Neuronal stem cell (in vitro differentiated cells): ENCODE measurements at regions not wholly inside any gene's neighbourhood (a gene's known extent, or its start where the extent isn't known, plus 50 kb on each side); places are given as distances from the start of the nearest gene placed in this dataset.

Experiments used
- DNase-seq: peaks from one replicate; pipeline ENCODE4 v3.0.0-alpha.2; 2013; ENCODE audit warnings: low spot score
- H2AFZ ChIP-seq: one replicate; pipeline ENCODE4 v1.6.1; 2013; ENCODE audit warnings: mild to moderate bottlenecking, low read length, inconsistent platforms
- H2AK5ac ChIP-seq: 2 replicates; pipeline ENCODE4 v1.6.1; 2013; ENCODE audit warnings: low read depth, mild to moderate bottlenecking, inconsistent platforms, low read length, moderate library complexity, mixed read lengths
- H2BK120ac ChIP-seq: 2 replicates; pipeline ENCODE4 v1.6.1; 2013; ENCODE audit warnings: low read depth, mild to moderate bottlenecking, inconsistent platforms, low read length, moderate library complexity, mixed read lengths
- H2BK12ac ChIP-seq: one replicate; pipeline ENCODE4 v1.6.1; 2013; ENCODE audit warnings: low read length, inconsistent platforms
- H2BK15ac ChIP-seq: 2 replicates; pipeline ENCODE4 v1.6.1; 2013; ENCODE audit warnings: mild to moderate bottlenecking, low read length, inconsistent platforms, mixed read lengths
- H2BK5ac ChIP-seq: one replicate; pipeline ENCODE4 v1.6.1; 2013; ENCODE audit warnings: inconsistent platforms, mild to moderate bottlenecking, low read length, moderate library complexity
- H3K14ac ChIP-seq: one replicate; pipeline ENCODE4 v1.6.1; 2013; ENCODE audit warnings: low read length, inconsistent platforms
- H3K18ac ChIP-seq: 2 replicates; pipeline ENCODE4 v1.6.1; 2013; ENCODE audit warnings: low read length, inconsistent platforms
- H3K23ac ChIP-seq: 2 replicates; pipeline ENCODE4 v1.6.1; 2013; ENCODE audit warnings: low read depth, mild to moderate bottlenecking, mixed read lengths, low read length, inconsistent platforms; ENCODE audit not compliant: poor library complexity
- H3K27ac ChIP-seq: replicated peaks from 3 replicates; pipeline ENCODE4 v1.5.1; 2013; ENCODE audit warnings: low read length, inconsistent platforms
- H3K27me3 ChIP-seq, 3 experiments: 2 replicates each; pipeline ENCODE4 v1.6.1; 2013; ENCODE audit warnings: low read length in 3 of 3, mild to moderate bottlenecking in 2 of 3, inconsistent platforms in 1 of 3, low read depth in 1 of 3, mixed read lengths in 1 of 3, moderate library complexity in 1 of 3; ENCODE audit not compliant: control insufficient read depth in 3 of 3, insufficient read depth in 3 of 3
- H3K36me3 ChIP-seq, 2 donors: replicated peaks in 1 of 2; 2 replicates each; pipeline ENCODE4 v1.6.1; 2013; ENCODE audit warnings: low read length in 2 of 2; ENCODE audit not compliant: control insufficient read depth in 2 of 2, insufficient read depth in 2 of 2
- H3K4ac ChIP-seq: 2 replicates; pipeline ENCODE4 v1.6.1; 2013; ENCODE audit warnings: inconsistent platforms, mild to moderate bottlenecking, low read length, moderate library complexity
- H3K4me1 ChIP-seq, 2 donors: 1 replicate in 1 of 2; 2 replicates in 1 of 2; pipeline ENCODE4 v1.6.1; 2013; ENCODE audit warnings: low read length in 2 of 2, low read depth in 1 of 2; ENCODE audit not compliant: control insufficient read depth in 2 of 2, insufficient read depth in 1 of 2
- H3K4me2 ChIP-seq: one replicate; pipeline ENCODE4 v1.6.1; 2013; ENCODE audit warnings: mild to moderate bottlenecking, low read length, inconsistent platforms; ENCODE audit not compliant: insufficient read depth, poor library complexity, severe bottlenecking
- H3K4me3 ChIP-seq, 2 donors: 2 replicates each; pipeline ENCODE4 v1.5.1; 2013; ENCODE audit warnings: low read length in 2 of 2, mild to moderate bottlenecking in 2 of 2, inconsistent platforms in 1 of 2, moderate library complexity in 1 of 2
- H3K79me1 ChIP-seq: one replicate; pipeline ENCODE4 v1.6.1; 2013; ENCODE audit warnings: low read depth, mild to moderate bottlenecking, inconsistent platforms, low read length, moderate library complexity
- H3K9ac ChIP-seq: one replicate; pipeline ENCODE4 v1.6.1; 2013; ENCODE audit warnings: mild to moderate bottlenecking, low read depth, low read length, inconsistent platforms; ENCODE audit not compliant: poor library complexity
- H3K9me3 ChIP-seq, 2 donors: replicated peaks in 1 of 2; 2 replicates each; pipeline versions ENCODE3 to v1.6.1; 2013; ENCODE audit warnings: low read length in 2 of 2, mild to moderate bottlenecking in 2 of 2, inconsistent platforms in 1 of 2, low read depth in 1 of 2, mixed read lengths in 1 of 2, moderate library complexity in 1 of 2; ENCODE audit not compliant: control insufficient read depth in 2 of 2, insufficient read depth in 1 of 2
- H4K8ac ChIP-seq: one replicate; pipeline ENCODE4 v1.6.1; 2013; ENCODE audit warnings: low read depth, mild to moderate bottlenecking, inconsistent platforms, low read length, moderate library complexity
- H4K91ac ChIP-seq: one replicate; pipeline ENCODE4 v1.6.1; 2013; ENCODE audit warnings: low read length, low read depth, mild to moderate bottlenecking, inconsistent platforms; ENCODE audit not compliant: poor library complexity
- whole genome bisulfite sequencing, 2 donors: extraction: QIAGEN DNeasy Blood & Tissue Kit; methylation state at CpG; one replicate each; pipeline ENCODE4 v1.1.7; 2013; ENCODE audit warnings: missing lambda C conversion rate in 2 of 2, mixed read lengths in 1 of 2; ENCODE audit not compliant: insufficient read length in 2 of 2, insufficient replicate concordance in 1 of 2; ENCODE audit errors: extremely low coverage in 2 of 2; 5-methylcytosine and 5-hydroxymethylcytosine counted together

- no CpG with 5 or more reads among the region's 9 CpGs for WGBS, 2 donors
Observed at GRCh38 chr6:783966-784735, 91.2 kb upstream of the EXOC2 start.

GRCh38 chr6:782141-782540 lies 89.2 kb upstream of the EXOC2 start:
- Histone ChIP-seq H4K8ac (no peak overlapping the region), H3K23ac (no peak overlapping the region), H4K91ac (no peak overlapping the region), H2BK15ac (no peak overlapping the region), H2BK5ac (no peak overlapping the region), H3K36me3 (no peaks in the 10 kb centered on the region), H3K18ac (no peak overlapping the region), H3K9ac (no peak overlapping the region), H3K4me3 (no peak overlapping the region), H3K27me3 (peaks cover 0 to 4% (median 0%) of the 10 kb centered on the region in 3 experiments), H3K4ac (no peak overlapping the region), H2AK5ac (no peak overlapping the region), H2AFZ (no peak overlapping the region), H3K9me3 (no peaks in the 10 kb centered on the region), H3K27ac (no peak overlapping the region), H3K14ac (no peak overlapping the region), H2BK12ac (no peak overlapping the region), H2BK120ac (no peak overlapping the region), H3K79me1 (no peaks in the 10 kb centered on the region), H3K4me1 (peaks cover 0 to 1% of the 10 kb centered on the region in 2 donors), H3K4me2 (no peak overlapping the region)
- DNase-seq = no peak
- no CpG with 5 or more reads among the region's 5 CpGs for WGBS, 2 donors

More at GRCh38 chr6:783966-784735, 91.2 kb upstream of the EXOC2 start:
- Histone ChIP-seq H3K9ac (no peak overlapping the region), H2AK5ac (no peak overlapping the region), H2BK5ac (no peak overlapping the region), H3K4ac (no peak overlapping the region), H3K4me3 (no peak overlapping the region), H3K27me3 (no peaks in the 10 kb centered on the region), H2BK12ac (no peak overlapping the region), H4K8ac (no peak overlapping the region), H3K18ac (no peak overlapping the region), H3K4me2 (no peak overlapping the region), H3K79me1 (no peaks in the 10 kb centered on the region), H3K27ac (no peak overlapping the region), H2BK120ac (no peak overlapping the region), H2BK15ac (no peak overlapping the region), H3K14ac (peak overlapping the region; percentile 47), H3K23ac (no peak overlapping the region), H2AFZ (no peak overlapping the region), H3K36me3 (no peaks in the 10 kb centered on the region), H3K9me3 (no peaks in the 10 kb centered on the region), H4K91ac (no peak overlapping the region), H3K4me1 (peaks cover 0 to 1% of the 10 kb centered on the region in 2 donors)
- no peak for DNase-seq

GRCh38 chr6:781350-781961 lies 88.5 kb upstream of the EXOC2 start:
- H3K27ac ChIP-seq = no peak overlapping the region
- no peak overlapping the region for H4K91ac ChIP-seq
- H3K9me3 ChIP-seq = no peaks in the 10 kb centered on the region
- H3K9ac ChIP-seq = no peak overlapping the region
- no peak overlapping the region for H3K23ac ChIP-seq
- no peak overlapping the region for H4K8ac ChIP-seq
- H3K14ac ChIP-seq = no peak overlapping the region
- H2BK15ac ChIP-seq = no peak overlapping the region
- no peak overlapping the region for H3K4me3 ChIP-seq
- H2AK5ac ChIP-seq = no peak overlapping the region
- H3K18ac ChIP-seq = peak overlapping the region; percentile 38
- no peak overlapping the region for H3K4ac ChIP-seq
- H3K79me1 ChIP-seq = no peaks in the 10 kb centered on the region
- H3K4me1 ChIP-seq = peaks cover 0 to 1% of the 10 kb centered on the region in 2 donors
- H3K4me2 ChIP-seq = no peak overlapping the region
- DNase-seq = no peak
- WGBS, 2 donors = no CpG with 5 or more reads among the region's 13 CpGs
- H2BK120ac ChIP-seq = no peak overlapping the region
- peaks cover 0 to 4% (median 0%) of the 10 kb centered on the region in 3 experiments for H3K27me3 ChIP-seq
- no peaks in the 10 kb centered on the region for H3K36me3 ChIP-seq
- H2BK5ac ChIP-seq = no peak overlapping the region
- no peak overlapping the region for H2BK12ac ChIP-seq
- no peak overlapping the region for H2AFZ ChIP-seq

GRCh38 chr6:780706-781105 lies 87.8 kb upstream of the EXOC2 start:
- H3K23ac ChIP-seq = no peak overlapping the region
- H3K18ac ChIP-seq = no peak overlapping the region
- H2BK120ac ChIP-seq = no peak overlapping the region
- H2BK12ac ChIP-seq = no peak overlapping the region
- no peaks in the 10 kb centered on the region for H3K9me3 ChIP-seq
- WGBS, 2 donors = no CpG with 5 or more reads among the region's 3 CpGs
- no peaks in the 10 kb centered on the region for H3K36me3 ChIP-seq
- H3K4me1 ChIP-seq = peaks cover 0 to 1% of the 10 kb centered on the region in 2 donors
- H3K79me1 ChIP-seq = no peaks in the 10 kb centered on the region
- no peak overlapping the region for H2BK5ac ChIP-seq
- no peak overlapping the region for H4K8ac ChIP-seq
- no peak overlapping the region for H3K27ac ChIP-seq
- no peak overlapping the region for H2BK15ac ChIP-seq
- H3K27me3 ChIP-seq = peaks cover 0 to 4% (median 0%) of the 10 kb centered on the region in 3 experiments
- no peak overlapping the region for H4K91ac ChIP-seq
- H3K14ac ChIP-seq = no peak overlapping the region
- H3K4me2 ChIP-seq = no peak overlapping the region
- no peak overlapping the region for H2AK5ac ChIP-seq
- no peak overlapping the region for H3K4me3 ChIP-seq
- DNase-seq = no peak
- H2AFZ ChIP-seq = no peak overlapping the region
- H3K4ac ChIP-seq = no peak overlapping the region
- no peak overlapping the region for H3K9ac ChIP-seq
